ENCODE measurements at regions not wholly inside any gene's neighbourhood (a gene's known extent, or its start where the extent isn't known, plus 50 kb on each side); places are given as distances from the start of the nearest gene placed in this dataset.

GRCh38 chr22:48649466-48649865 lies 1178.2 kb downstream of the BRD1 start:
- TF ChIP-seq POLR2AphosphoS5 (IDR thresholded peaks at IDR 0.05; ENCODE audit: low read depth, low read length): no peak
- TF ChIP-seq ZNF430 (CRISPR knock-in tag; IDR thresholded peaks at IDR 0.05): no peak
- no peak for TF ChIP-seq SNAPC5 (CRISPR knock-in tag; IDR thresholded peaks at IDR 0.05; ENCODE audit: borderline replicate concordance)
- no peak for TF ChIP-seq KDM5B (CRISPR knock-in tag; IDR thresholded peaks at IDR 0.05; ENCODE audit: borderline replicate concordance)
- TF ChIP-seq ZBTB49 (CRISPR knock-in tag; IDR thresholded peaks at IDR 0.05; ENCODE audit: borderline replicate concordance): no peak
- TF ChIP-seq ESRRA (CRISPR knock-in tag; IDR thresholded peaks at IDR 0.05; ENCODE audit: low read depth): no peak
- no peak for TF ChIP-seq FIP1L1 (IDR thresholded peaks at IDR 0.05; ENCODE audit: borderline replicate concordance, insufficient read depth, low read depth, low read length)
- no peak for TF ChIP-seq CBX1 (IDR thresholded peaks at IDR 0.05; ENCODE audit: low read depth)
- TF ChIP-seq ZFP62 (CRISPR knock-in tag; IDR thresholded peaks at IDR 0.05): no peak
- TF ChIP-seq SRF (IDR thresholded peaks at IDR 0.05; ENCODE audit: low read depth, low read length): no peak
- no peak for TF ChIP-seq GPBP1L1 (CRISPR knock-in tag; IDR thresholded peaks at IDR 0.05)
- TF ChIP-seq ZSCAN12 (CRISPR knock-in tag; IDR thresholded peaks at IDR 0.05): no peak
- no peak for TF ChIP-seq POLR2A (IDR thresholded peaks at IDR 0.05; ENCODE audit: insufficient read depth in 1 of 2, low read depth in 2 of 2, low read length in 2 of 2)

All from HepG2 (cell line).